ENCODE measurements at regions not wholly inside any gene's neighbourhood (a gene's known extent, or its start where the extent isn't known, plus 50 kb on each side); places are given as distances from the start of the nearest gene placed in this dataset.

GRCh38 chr4:82128355-82128754, 245.4 kb downstream of the HNRNPD start:
- Histone ChIP-seq H3K9me2 (ENCODE audit: low read depth, low read length) (no peaks in the 10 kb centered on the region), H3K4me1 (ENCODE audit: insufficient read depth, low read length, severe bottlenecking) (no peaks in the 10 kb centered on the region), H3K9me3 (ENCODE audit: low read length) (no peaks in the 10 kb centered on the region), H3K9ac (ENCODE audit: low read length) (no peak overlapping the region), H3K4me2 (ENCODE audit: low read length) (no peak overlapping the region), H2AFZ (ENCODE audit: low read length) (no peak overlapping the region), H4K20me1 (ENCODE audit: insufficient read depth, low read length) (no peaks in the 10 kb centered on the region), H3K27me3 (ENCODE audit: insufficient read depth, low read length) (no peaks in the 10 kb centered on the region), H3F3A (ENCODE audit: insufficient read depth, low read length) (no peaks in the 10 kb centered on the region), H3K79me2 (ENCODE audit: insufficient read depth, low read length) (no peaks in the 10 kb centered on the region), H3K36me3 (ENCODE audit: insufficient read depth, low read length) (no peaks in the 10 kb centered on the region), H3K4me3 (ENCODE audit: low read depth, low read length, poor library complexity, severe bottlenecking) (no peak overlapping the region), H3K27ac (ENCODE audit: low read depth, low read length, poor library complexity, severe bottlenecking) (no peak overlapping the region)
- TF ChIP-seq CTCF (IDR thresholded peaks at IDR 0.05; ENCODE audit: low read length), result no peak

- Histone ChIP-seq H3K9ac (ENCODE audit: low read length) (no peak overlapping the region), H3K4me2 (ENCODE audit: low read length) (no peak overlapping the region), H3K4me3 (ENCODE audit: low read depth, low read length, poor library complexity, severe bottlenecking) (no peak overlapping the region), H4K20me1 (ENCODE audit: insufficient read depth, low read length) (no peaks in the 10 kb centered on the region), H2AFZ (ENCODE audit: low read length) (no peak overlapping the region), H3K4me1 (ENCODE audit: insufficient read depth, low read length, severe bottlenecking) (no peaks in the 10 kb centered on the region), H3K79me2 (ENCODE audit: insufficient read depth, low read length) (no peaks in the 10 kb centered on the region), H3K36me3 (ENCODE audit: insufficient read depth, low read length) (no peaks in the 10 kb centered on the region), H3K27ac (ENCODE audit: low read depth, low read length, poor library complexity, severe bottlenecking) (no peak overlapping the region), H3K9me3 (ENCODE audit: low read length) (no peaks in the 10 kb centered on the region), H3F3A (ENCODE audit: insufficient read depth, low read length) (no peaks in the 10 kb centered on the region), H3K27me3 (ENCODE audit: insufficient read depth, low read length) (no peaks in the 10 kb centered on the region), H3K9me2 (ENCODE audit: low read depth, low read length) (no peaks in the 10 kb centered on the region)
- no peak for TF ChIP-seq EZH2 (IDR thresholded peaks at IDR 0.05; ENCODE audit: borderline replicate concordance, low read length)
- no peak for TF ChIP-seq CTCF (IDR thresholded peaks at IDR 0.05; ENCODE audit: low read length)
Measured at GRCh38 chr4:82126512-82127040, 247.2 kb downstream of the HNRNPD start.

- no peak overlapping the region for H3K27ac ChIP-seq (ENCODE audit: low read depth, low read length, poor library complexity, severe bottlenecking)
- H3K79me2 ChIP-seq (ENCODE audit: insufficient read depth, low read length), result no peaks in the 10 kb centered on the region
- no peaks in the 10 kb centered on the region for H3K4me1 ChIP-seq (ENCODE audit: insufficient read depth, low read length, severe bottlenecking)
- no peaks in the 10 kb centered on the region for H3F3A ChIP-seq (ENCODE audit: insufficient read depth, low read length)
- H3K9ac ChIP-seq (ENCODE audit: low read length), result no peak overlapping the region
- H3K9me2 ChIP-seq (ENCODE audit: low read depth, low read length), result no peaks in the 10 kb centered on the region
- no peaks in the 10 kb centered on the region for H3K36me3 ChIP-seq (ENCODE audit: insufficient read depth, low read length)
- no peaks in the 10 kb centered on the region for H3K9me3 ChIP-seq (ENCODE audit: low read length)
- no peak overlapping the region for H3K4me2 ChIP-seq (ENCODE audit: low read length)
- H3K4me3 ChIP-seq (ENCODE audit: low read depth, low read length, poor library complexity, severe bottlenecking), result no peak overlapping the region
- H4K20me1 ChIP-seq (ENCODE audit: insufficient read depth, low read length), result no peaks in the 10 kb centered on the region
- no peaks in the 10 kb centered on the region for H3K27me3 ChIP-seq (ENCODE audit: insufficient read depth, low read length)
- TF ChIP-seq EZH2 (IDR thresholded peaks at IDR 0.05; ENCODE audit: borderline replicate concordance, low read length) (no peak), CTCF (IDR thresholded peaks at IDR 0.05; ENCODE audit: low read length) (no peak)
- H2AFZ ChIP-seq (ENCODE audit: low read length), result no peak overlapping the region
Measured at GRCh38 chr4:82125787-82126297, 247.9 kb downstream of the HNRNPD start.

All from OCI-LY1 (cell line).